GM12874 (cell line): ENCODE measurements at regions not wholly inside any gene's neighbourhood (a gene's known extent, or its start where the extent isn't known, plus 50 kb on each side); places are given as distances from the start of the nearest gene placed in this dataset.

Source experiments
- TF ChIP-seq, protein P1 (sequence below): IDR thresholded peaks from 2 replicates; pipeline ENCODE4 v1.5.1; 2011; ENCODE audit warnings: low read depth, mild to moderate bottlenecking, control low read depth, low read length, moderate library complexity; ENCODE audit not compliant: insufficient read depth

DNA sequence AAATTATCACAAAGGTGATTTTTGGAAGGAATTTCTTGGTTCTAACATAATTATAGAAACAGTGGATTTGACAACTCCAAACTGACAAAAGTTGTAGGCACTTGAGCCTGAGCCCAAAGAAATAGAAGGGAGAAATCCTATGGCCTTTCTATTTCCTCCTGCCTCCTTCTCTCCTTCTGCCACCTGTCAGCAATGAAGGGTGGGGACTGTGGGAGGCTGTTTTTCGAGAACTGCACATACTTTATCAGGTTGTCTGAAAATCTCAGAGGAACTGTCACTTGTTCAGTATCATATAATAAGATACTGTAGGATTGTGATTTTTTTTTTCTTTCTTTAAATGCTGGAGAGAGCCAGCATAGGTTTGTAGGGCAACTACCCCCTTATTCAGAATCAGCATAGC is 187.9 kb upstream of the SESN3 start:
- TF ChIP-seq, protein P1, sequence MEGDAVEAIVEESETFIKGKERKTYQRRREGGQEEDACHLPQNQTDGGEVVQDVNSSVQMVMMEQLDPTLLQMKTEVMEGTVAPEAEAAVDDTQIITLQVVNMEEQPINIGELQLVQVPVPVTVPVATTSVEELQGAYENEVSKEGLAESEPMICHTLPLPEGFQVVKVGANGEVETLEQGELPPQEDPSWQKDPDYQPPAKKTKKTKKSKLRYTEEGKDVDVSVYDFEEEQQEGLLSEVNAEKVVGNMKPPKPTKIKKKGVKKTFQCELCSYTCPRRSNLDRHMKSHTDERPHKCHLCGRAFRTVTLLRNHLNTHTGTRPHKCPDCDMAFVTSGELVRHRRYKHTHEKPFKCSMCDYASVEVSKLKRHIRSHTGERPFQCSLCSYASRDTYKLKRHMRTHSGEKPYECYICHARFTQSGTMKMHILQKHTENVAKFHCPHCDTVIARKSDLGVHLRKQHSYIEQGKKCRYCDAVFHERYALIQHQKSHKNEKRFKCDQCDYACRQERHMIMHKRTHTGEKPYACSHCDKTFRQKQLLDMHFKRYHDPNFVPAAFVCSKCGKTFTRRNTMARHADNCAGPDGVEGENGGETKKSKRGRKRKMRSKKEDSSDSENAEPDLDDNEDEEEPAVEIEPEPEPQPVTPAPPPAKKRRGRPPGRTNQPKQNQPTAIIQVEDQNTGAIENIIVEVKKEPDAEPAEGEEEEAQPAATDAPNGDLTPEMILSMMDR = no peak

DNA sequence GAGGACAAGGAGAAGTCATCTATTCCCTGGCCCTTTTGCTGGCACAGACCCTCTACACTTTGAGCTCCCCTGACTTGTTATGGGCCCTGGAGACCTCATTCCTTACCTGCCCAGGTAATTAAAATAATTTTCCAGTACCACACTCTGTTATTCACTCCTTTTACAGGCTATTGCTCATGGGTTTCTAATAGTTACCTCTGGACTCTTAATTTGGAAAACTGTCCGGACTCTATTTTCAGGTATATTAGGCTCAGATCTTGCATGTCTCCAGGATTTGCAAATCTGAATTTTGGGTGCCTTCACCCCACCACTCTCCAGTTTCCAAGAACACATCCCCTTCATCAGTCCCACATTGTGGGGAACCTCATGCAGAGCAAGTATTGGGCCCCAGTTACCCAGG is 186.8 kb upstream of the SESN3 start:
- TF ChIP-seq, protein P1 = no peak

- TF ChIP-seq, protein P1 = no peak
Measured at GRCh38 chr11:95415837-95416304, 184.9 kb upstream of the SESN3 start.

- TF ChIP-seq, protein P1 = no peak
Measured at GRCh38 chr11:95414217-95414616, 183.2 kb upstream of the SESN3 start.

GRCh38 chr11:95413761-95414160 is 182.8 kb upstream of the SESN3 start:
- TF ChIP-seq, protein P1 = no peak

- TF ChIP-seq, protein P1 = no peak
Measured at GRCh38 chr11:95413021-95413420, 182.0 kb upstream of the SESN3 start.

- TF ChIP-seq, protein P1 = no peak
Measured at GRCh38 chr11:95412074-95412473, 181.1 kb upstream of the SESN3 start.
